Large intestine (tissue), 3 donors: ENCODE measurements at regions not wholly inside any gene's neighbourhood (a gene's known extent, or its start where the extent isn't known, plus 50 kb on each side); places are given as distances from the start of the nearest gene placed in this dataset.

ENCODE experiments used
- DNase-seq, 2 donors: peaks; one replicate each; pipeline versions ENCODE4 v3.0.0 to v3.0.0-alpha.2; 2013
- H3K27ac ChIP-seq: one replicate; pipeline ENCODE4 v1.5.1; 2013; ENCODE audit warnings: low read length
- H3K27me3 ChIP-seq: 2 replicates; pipeline ENCODE4 v1.6.1; 2013; ENCODE audit warnings: low read length; ENCODE audit not compliant: control insufficient read depth, insufficient read depth
- H3K36me3 ChIP-seq: 2 replicates; pipeline ENCODE4 v1.6.1; 2013; ENCODE audit warnings: low read length; ENCODE audit not compliant: control insufficient read depth, insufficient read depth
- H3K4me1 ChIP-seq: one replicate; pipeline ENCODE4 v1.6.1; 2013; ENCODE audit warnings: low read length; ENCODE audit not compliant: control insufficient read depth, insufficient read depth
- H3K4me3 ChIP-seq: one replicate; pipeline ENCODE4 v1.5.1; 2013; ENCODE audit warnings: low read length
- H3K9me3 ChIP-seq: one replicate; pipeline ENCODE4 v1.6.1; 2013; ENCODE audit warnings: mild to moderate bottlenecking, low read depth, low read length, moderate library complexity; ENCODE audit not compliant: control insufficient read depth
- WGBS: methylation state at CpG from one replicate; pipeline ENCODE4 v1.1.5; 2013; ENCODE audit warnings: low lambda C conversion rate; ENCODE audit not compliant: insufficient coverage; 5-methylcytosine and 5-hydroxymethylcytosine counted together

- Histone ChIP-seq H3K4me1 (no peaks in the 10 kb centered on the region), H3K9me3 (no peaks in the 10 kb centered on the region), H3K27ac (no peak overlapping the region), H3K36me3 (no peaks in the 10 kb centered on the region), H3K4me3 (no peak overlapping the region), H3K27me3 (no peaks in the 10 kb centered on the region)
- 35% methylated on average over 2 of the region's 3 CpGs for WGBS
- DNase-seq: no peak
Observed at GRCh38 chr1:244276646-244277045, 175.1 kb downstream of the ADSS2 start.

DNA sequence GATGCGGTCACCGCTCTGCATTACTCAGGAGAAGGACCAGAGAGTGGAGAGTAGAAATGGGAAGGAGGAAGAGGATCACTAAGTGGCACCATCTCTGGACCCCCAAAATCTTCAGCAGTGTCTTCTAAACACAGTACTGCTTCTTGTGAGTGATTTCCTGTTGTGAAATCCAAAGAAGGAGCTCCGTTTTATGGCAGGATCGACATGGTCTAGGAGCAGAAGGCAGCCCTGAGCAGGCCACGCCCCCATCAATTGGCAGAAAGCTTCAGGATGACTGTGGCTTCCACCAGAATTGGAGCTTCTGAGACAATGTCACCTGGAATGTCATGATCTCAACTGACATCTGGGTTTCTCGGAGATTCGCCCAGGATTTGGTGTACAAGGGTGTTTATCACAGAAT is 171.5 kb downstream of the ADSS2 start:
- Histone ChIP-seq H3K36me3 (no peaks in the 10 kb centered on the region), H3K27me3 (no peaks in the 10 kb centered on the region), H3K4me3 (no peak overlapping the region), H3K4me1 (no peaks in the 10 kb centered on the region), H3K9me3 (no peaks in the 10 kb centered on the region), H3K27ac (no peak overlapping the region)
- no peak for DNase-seq
- no CpG with 5 or more reads among the region's 7 CpGs for WGBS

- DNase-seq: no peak
- H3K4me1 ChIP-seq: no peaks in the 10 kb centered on the region
- H3K4me3 ChIP-seq: no peak overlapping the region
- WGBS: no CpG with 5 or more reads among the region's 1 CpG
- no peaks in the 10 kb centered on the region for H3K9me3 ChIP-seq
- H3K27me3 ChIP-seq: no peaks in the 10 kb centered on the region
- H3K27ac ChIP-seq: no peak overlapping the region
- H3K36me3 ChIP-seq: no peaks in the 10 kb centered on the region
Observed at GRCh38 chr1:244280859-244281258, 170.8 kb downstream of the ADSS2 start.

- Histone ChIP-seq H3K4me1 (no peaks in the 10 kb centered on the region), H3K9me3 (no peaks in the 10 kb centered on the region), H3K36me3 (no peaks in the 10 kb centered on the region), H3K27ac (no peak overlapping the region), H3K4me3 (no peak overlapping the region), H3K27me3 (no peaks in the 10 kb centered on the region)
- WGBS: no CpG with 5 or more reads among the region's 4 CpGs
- DNase-seq: no peak
Observed at GRCh38 chr1:244283772-244284171, 167.9 kb downstream of the ADSS2 start.

- Histone ChIP-seq H3K4me3 (no peak overlapping the region), H3K27me3 (no peaks in the 10 kb centered on the region), H3K27ac (no peak overlapping the region), H3K9me3 (no peaks in the 10 kb centered on the region), H3K36me3 (no peaks in the 10 kb centered on the region), H3K4me1 (no peaks in the 10 kb centered on the region)
- no peak for DNase-seq
- WGBS: no CpG with 5 or more reads among the region's 17 CpGs
Observed at GRCh38 chr1:244284641-244285156, 167.0 kb downstream of the ADSS2 start.

DNA sequence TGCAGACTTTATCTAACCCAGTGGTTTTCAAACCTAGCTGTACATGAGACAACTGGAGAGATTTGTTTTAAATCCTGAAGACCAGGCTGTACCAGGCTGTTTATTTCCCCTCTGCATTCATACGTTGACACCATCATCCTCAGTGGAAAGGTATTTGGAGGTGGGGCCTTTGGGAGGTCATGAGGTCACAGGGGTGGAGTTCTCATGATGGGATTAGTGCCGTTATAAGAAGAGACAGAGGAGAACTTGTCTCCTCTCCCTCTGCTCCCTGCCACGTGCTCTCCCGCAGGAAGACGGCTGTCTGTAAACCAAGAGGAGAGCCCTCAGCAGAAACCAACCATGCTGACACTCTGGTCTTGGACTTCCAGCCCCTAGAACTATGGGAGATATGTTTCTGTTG is 165.4 kb downstream of the ADSS2 start:
- DNase-seq: no peak
- H3K27ac ChIP-seq: no peak overlapping the region
- no peaks in the 10 kb centered on the region for H3K9me3 ChIP-seq
- H3K27me3 ChIP-seq: peaks cover 4% of the 10 kb centered on the region
- no CpG with 5 or more reads among the region's 5 CpGs for WGBS
- no peaks in the 10 kb centered on the region for H3K36me3 ChIP-seq
- H3K4me3 ChIP-seq: no peak overlapping the region
- H3K4me1 ChIP-seq: no peaks in the 10 kb centered on the region

GRCh38 chr1:244287726-244288125 is 164.0 kb downstream of the ADSS2 start:
- WGBS: no CpG with 5 or more reads among the region's 1 CpG
- Histone ChIP-seq H3K9me3 (no peaks in the 10 kb centered on the region), H3K4me1 (no peaks in the 10 kb centered on the region), H3K27ac (no peak overlapping the region), H3K4me3 (no peak overlapping the region), H3K27me3 (peaks cover 6% of the 10 kb centered on the region), H3K36me3 (no peaks in the 10 kb centered on the region)
- DNase-seq: no peak

- Histone ChIP-seq H3K27me3 (peaks cover 8% of the 10 kb centered on the region), H3K4me3 (no peak overlapping the region), H3K36me3 (no peaks in the 10 kb centered on the region), H3K9me3 (no peaks in the 10 kb centered on the region), H3K4me1 (no peaks in the 10 kb centered on the region), H3K27ac (no peak overlapping the region)
- no CpG with 5 or more reads among the region's 1 CpG for WGBS
- no peak for DNase-seq
Observed at GRCh38 chr1:244288663-244289062, 163.0 kb downstream of the ADSS2 start.

DNA sequence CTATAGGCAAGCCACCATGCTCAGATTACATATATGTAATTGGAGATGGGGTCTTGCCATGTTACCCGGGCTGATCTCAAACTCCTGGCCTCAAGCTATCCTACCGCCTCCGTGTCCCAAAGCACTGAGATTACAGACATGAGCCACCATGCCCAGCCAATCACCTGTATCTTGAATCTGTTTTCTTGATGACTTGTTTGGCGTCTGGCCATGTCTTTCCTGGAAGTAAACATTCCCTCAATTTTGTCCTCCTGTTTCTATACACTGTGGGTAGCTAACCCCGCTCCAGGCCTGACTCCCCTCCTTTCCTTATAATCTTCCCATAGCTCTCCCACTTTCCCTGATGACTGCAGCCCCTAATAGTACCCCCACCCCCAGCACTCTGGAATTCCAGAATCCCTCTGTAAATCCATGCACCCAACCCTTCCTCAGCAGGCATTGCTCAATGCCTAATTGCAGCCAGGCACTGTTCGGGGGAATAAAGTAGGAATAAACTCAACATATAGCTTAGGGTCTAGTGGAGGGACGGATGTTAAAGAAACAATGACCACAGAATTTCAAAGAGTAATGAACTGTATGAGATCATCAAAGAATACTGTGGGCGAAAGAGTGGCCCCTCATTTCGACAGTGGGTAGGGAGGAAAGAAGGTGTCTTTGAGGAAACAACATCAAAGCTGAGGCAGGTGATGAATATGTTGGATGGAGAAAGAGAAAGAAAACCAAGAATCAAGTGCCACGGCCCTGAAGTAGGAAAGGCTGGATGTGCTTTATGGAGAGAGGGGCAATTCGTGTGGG is 161.5 kb downstream of the ADSS2 start:
- Histone ChIP-seq H3K36me3 (no peaks in the 10 kb centered on the region), H3K4me3 (no peak overlapping the region), H3K27ac (no peak overlapping the region), H3K9me3 (no peaks in the 10 kb centered on the region), H3K4me1 (no peaks in the 10 kb centered on the region), H3K27me3 (peaks cover 8% of the 10 kb centered on the region)
- DNase-seq: no peak
- WGBS: 85% methylated on average over 2 of the region's 11 CpGs

DNA sequence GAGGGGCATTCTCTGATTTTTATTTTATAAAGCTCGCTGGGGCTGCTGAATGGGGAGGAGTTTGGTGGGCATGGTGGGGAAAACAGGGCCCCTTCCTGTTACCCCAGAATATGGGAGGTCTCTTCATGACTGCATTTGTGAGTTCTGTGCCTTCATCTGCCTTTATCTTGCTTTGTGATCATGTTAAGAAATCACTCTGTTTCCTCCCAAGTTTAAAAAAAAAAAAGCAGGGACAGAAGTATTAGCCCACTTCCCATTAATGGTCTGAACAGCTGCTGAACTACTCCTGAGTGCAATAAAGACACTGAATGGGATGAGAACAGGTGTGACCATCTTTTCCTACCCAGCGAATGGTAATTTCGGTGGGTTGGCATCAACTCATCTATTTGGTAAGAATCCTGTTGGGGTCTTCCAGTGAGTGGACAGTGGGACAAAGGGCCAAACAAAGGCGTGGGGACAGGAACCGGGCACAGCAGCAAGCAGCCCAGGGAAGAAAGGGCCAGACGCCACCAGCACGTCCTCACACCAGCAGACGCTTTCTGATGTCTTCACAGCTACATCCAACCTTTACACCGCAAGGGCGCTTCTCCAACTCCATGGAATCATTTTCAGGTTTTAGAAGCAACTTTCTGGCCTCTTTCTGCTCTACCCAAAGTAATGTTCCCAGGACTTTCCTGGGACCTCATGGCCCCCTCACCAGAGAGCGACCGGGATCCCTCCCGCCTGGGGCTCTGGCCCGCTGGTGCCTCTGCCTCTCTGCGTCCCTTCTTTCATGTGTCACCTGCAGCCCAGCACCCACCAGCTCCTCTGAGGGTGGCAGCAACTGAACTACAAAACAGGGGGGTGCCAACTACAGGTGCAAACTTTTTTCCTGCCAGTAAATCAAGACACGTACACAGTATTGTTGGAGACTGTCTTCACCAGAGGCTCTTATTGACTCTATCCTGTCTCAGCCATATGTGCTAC is 160.2 kb downstream of the ADSS2 start:
- DNase-seq: no peak

More for the DNA sequence above, 160.2 kb downstream of the ADSS2 start:
- no peaks in the 10 kb centered on the region for H3K4me1 ChIP-seq
- H3K9me3 ChIP-seq: no peaks in the 10 kb centered on the region
- H3K36me3 ChIP-seq: no peaks in the 10 kb centered on the region
- no peak overlapping the region for H3K4me3 ChIP-seq
- no peak overlapping the region for H3K27ac ChIP-seq
- H3K27me3 ChIP-seq: peaks cover 8% of the 10 kb centered on the region
- whole genome bisulfite sequencing: no CpG with 5 or more reads among the region's 16 CpGs
